HG02610 (cell line): ENCODE measurements at regions not wholly inside any gene's neighbourhood (a gene's known extent, or its start where the extent isn't known, plus 50 kb on each side); places are given as distances from the start of the nearest gene placed in this dataset.
A peak's percentile ranks its signal among the peaks of the same experiment; 100 is the strongest.

Experiments used
- ATAC-seq: cut with Tn5 transposase; IDR thresholded peaks from one replicate; pipeline ENCODE4 v1.9.1; 2021; ENCODE audit warnings: mild to moderate bottlenecking, moderate library complexity; ENCODE audit not compliant: unreplicated experiment

GRCh38 chr3:177300039-177300833, 103.0 kb upstream of the TBL1XR1 start:
- ATAC-seq = no peak

- no peak for ATAC-seq
Observed at GRCh38 chr3:177300842-177301241, 103.6 kb upstream of the TBL1XR1 start.

- ATAC-seq = no peak
Observed at GRCh38 chr3:177306252-177306651, 109.0 kb upstream of the TBL1XR1 start.

GRCh38 chr3:177307391-177307790, 110.1 kb upstream of the TBL1XR1 start:
- ATAC-seq = no peak

- ATAC-seq = no peak
Observed at GRCh38 chr3:177307826-177308225, 110.5 kb upstream of the TBL1XR1 start.

GRCh38 chr3:177308286-177308685, 111.0 kb upstream of the TBL1XR1 start:
- ATAC-seq = no peak

GRCh38 chr3:177308911-177309310, 111.6 kb upstream of the TBL1XR1 start:
- no peak for ATAC-seq

- no peak for ATAC-seq
Observed at GRCh38 chr3:177312491-177312890, 115.2 kb upstream of the TBL1XR1 start.

GRCh38 chr3:177314897-177315296, 117.6 kb upstream of the TBL1XR1 start:
- peak; percentile 84 for ATAC-seq

GRCh38 chr3:177317247-177317646, 120.0 kb upstream of the TBL1XR1 start:
- ATAC-seq = no peak

- ATAC-seq = no peak
Observed at GRCh38 chr3:177318559-177318958, 121.3 kb upstream of the TBL1XR1 start.

- ATAC-seq = peak; percentile 32
Observed at GRCh38 chr3:177320765-177321247, 123.5 kb upstream of the TBL1XR1 start.

- no peak for ATAC-seq
Observed at GRCh38 chr3:177321819-177322218, 124.5 kb upstream of the TBL1XR1 start.

- no peak for ATAC-seq
Observed at GRCh38 chr3:177322881-177323280, 125.6 kb upstream of the TBL1XR1 start.

GRCh38 chr3:177329854-177330253, 132.6 kb upstream of the TBL1XR1 start:
- ATAC-seq = no peak

- no peak for ATAC-seq
Observed at GRCh38 chr3:177330779-177331178, 133.5 kb upstream of the TBL1XR1 start.

- no peak for ATAC-seq
Observed at GRCh38 chr3:177331203-177331835, 134.0 kb upstream of the TBL1XR1 start.

- ATAC-seq = no peak
Observed at GRCh38 chr3:177332955-177333354, 135.7 kb upstream of the TBL1XR1 start.

- no peak for ATAC-seq
Observed at GRCh38 chr3:177333533-177334520, 136.5 kb upstream of the TBL1XR1 start.

- ATAC-seq = no peak
Observed at GRCh38 chr3:177334803-177335202, 137.5 kb upstream of the TBL1XR1 start.

- ATAC-seq = no peak
Observed at GRCh38 chr3:177335728-177336127, 138.4 kb upstream of the TBL1XR1 start.
